HG02642 (cell line): ENCODE measurements at regions not wholly inside any gene's neighbourhood (a gene's known extent, or its start where the extent isn't known, plus 50 kb on each side); places are given as distances from the start of the nearest gene placed in this dataset.

Source experiments
- ATAC-seq: cut with Tn5 transposase; IDR thresholded peaks from one replicate; pipeline ENCODE4 v1.9.1; 2021; ENCODE audit warnings: mild to moderate bottlenecking; ENCODE audit not compliant: unreplicated experiment, poor library complexity

DNA sequence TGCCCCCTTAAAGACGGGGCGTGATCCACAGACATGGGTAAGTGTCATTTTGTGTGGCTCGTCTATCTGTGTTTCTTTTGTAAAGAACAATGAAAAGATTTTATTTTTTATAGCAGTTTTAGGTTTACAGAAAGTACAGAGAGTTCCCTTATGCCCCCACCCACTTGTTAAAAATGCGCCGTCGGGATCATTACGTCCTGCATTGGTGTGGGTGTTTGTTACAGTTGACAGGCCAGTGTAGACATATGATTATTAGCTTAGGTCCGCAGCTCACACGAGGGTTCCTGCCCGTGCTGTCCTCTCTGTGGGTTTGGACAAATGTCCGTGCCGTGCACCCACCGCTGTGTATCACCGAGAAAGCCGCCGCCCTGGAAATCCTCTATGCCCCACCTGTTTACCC lies 50.5 kb downstream of the RGS12 start:
- no peak for ATAC-seq

DNA sequence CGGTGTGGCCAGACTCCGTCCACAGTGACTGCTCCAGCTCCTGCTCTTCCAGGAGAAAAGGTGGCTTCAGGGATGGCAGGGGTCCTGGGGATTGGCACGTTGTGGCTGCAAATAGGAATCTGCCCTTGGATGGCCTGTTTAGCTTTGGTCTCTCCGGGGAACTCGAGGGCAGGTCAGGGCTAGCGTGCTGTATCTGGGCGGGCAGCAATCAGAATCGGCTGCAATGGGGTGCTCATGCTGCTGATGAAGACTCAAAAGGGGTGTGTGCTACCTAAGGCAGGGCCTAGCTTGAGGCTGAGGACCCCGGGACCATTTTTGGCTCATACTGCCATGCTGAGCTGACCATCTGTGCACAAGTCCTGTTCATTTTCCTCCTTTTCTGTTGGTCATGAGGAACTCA lies 51.3 kb downstream of the RGS12 start:
- ATAC-seq, result no peak

DNA sequence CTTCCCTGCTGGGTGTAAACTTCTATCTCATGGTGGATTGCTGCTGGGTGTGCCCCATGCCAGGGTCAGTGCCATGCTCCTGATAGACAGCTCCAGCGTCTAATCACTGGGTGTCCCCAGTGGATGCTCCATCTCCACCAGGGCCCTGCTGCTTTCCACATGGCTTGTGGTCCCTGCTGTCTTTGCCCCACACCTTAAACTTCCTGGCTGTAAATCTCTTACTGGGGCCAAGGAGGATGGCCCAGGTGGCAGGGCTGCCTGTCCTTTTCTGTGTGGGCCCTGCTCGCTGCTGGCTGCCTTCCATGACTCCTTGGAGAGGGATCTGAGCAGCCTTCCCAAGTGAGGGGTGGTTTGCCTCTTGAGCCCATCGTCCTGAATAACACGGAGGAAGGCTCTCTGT lies 51.8 kb downstream of the RGS12 start:
- no peak for ATAC-seq

DNA sequence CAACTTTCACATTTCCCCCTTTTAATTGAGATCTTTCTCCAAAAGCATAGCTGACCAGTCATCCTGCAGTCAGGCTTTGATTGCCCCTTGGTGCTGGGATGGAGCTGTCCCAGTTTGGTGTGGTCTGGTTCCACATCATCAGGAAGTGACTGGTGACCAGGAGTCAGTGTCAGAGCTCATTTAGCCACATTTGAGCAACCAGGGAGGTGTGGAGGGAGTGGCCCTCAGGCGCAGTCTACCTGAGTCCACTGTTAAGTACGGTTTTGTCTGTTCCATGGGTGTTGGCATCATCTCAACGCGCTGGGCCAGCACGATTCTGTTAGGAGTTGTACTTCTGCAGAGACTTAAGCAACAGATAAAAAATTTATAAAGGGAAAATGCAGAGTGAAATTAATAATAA lies 52.6 kb downstream of the RGS12 start:
- ATAC-seq, result no peak

DNA sequence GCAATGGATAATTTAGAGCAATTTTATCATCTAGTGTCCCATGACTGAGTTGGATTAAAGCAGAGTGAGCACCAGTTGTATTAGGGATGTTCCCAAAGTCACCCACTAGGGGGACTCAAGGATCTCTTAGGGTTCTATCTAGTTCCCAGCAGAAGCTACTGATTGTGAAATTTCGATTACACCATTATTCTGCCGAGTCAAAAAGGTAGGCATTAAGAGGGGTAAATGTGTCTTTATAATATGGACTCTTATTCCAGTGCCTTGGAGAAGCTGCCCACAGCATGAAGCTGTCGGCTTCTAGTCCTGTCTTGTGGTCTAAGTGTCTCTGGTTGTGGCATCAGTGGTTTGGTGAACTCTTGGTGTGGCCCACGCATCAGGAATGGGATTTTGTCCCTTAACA lies 53.3 kb downstream of the RGS12 start:
- ATAC-seq, result peak; percentile 74

DNA sequence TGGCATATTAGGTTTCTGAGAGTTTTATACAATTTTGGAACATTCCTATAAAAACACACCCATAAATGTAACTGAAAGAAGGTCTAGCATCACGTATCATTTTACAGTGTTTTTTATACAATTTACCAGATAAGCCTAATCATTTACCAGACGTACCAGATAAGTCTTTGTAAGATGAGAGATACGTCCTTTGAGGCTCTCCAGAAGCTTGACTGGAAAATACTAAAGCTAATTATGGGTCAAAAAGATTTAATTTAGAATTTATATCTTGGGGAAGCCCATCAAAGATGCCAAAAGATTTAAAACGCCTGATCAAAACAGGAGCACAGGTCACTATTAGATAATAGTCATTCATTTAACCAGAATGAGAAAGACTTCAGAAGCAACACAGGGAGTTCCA lies 55.0 kb downstream of the RGS12 start:
- no peak for ATAC-seq

DNA sequence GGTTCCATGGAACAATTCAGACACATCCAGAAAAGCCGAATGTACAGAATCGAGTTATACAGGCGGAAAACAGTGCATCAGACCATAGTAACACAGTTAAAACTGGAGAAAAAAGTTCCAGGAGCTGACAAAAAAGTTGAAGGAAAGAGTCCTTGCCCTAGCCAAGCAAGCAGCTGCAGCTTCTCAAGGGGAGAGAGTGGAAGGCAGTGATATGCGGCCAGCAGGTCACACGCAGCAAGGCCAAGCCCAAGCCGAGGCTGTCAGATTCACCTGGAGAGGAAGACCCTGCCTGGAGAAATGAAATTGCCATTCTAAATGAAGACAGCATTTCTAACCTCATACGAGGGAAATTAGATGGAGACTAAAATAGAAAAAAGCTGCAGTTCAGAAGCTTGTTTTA lies 55.8 kb downstream of the RGS12 start:
- no peak for ATAC-seq

DNA sequence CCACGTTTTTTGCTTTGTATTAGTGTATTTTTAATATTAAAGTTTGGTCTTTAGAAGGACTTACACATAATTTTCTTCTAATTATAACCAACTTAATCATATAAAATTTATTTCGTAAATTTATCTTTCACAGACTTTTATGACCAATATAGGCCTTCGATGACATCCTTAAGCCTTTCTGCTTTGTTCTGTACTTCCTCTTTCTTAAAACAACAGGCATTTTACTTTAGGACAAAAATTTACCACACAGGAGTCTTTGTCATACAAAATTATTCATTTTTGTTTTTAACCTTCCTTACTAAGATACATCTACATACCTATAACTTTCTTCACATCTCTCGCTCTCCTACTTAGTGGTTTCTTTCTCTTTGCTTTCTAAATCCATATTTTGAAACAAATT lies 56.3 kb downstream of the RGS12 start:
- ATAC-seq, result no peak

DNA sequence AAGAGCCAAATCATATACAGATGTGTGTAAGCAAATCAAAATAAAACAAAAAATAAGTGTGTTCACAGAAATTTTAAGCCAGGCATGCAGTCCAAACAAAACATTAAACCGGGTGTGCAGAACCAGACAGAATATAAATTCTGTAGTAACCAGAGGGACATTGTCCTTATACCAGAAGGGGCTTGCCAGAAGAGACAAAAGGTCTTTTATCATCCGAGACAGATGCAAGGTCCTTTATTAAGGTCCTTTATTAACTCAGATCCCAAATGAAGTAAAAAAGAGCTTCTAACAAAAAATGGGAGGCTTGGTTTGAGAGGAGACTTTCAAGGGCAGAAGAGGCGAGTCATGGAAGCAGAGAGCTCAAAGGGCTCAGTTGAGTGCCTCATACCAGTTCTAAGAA lies 59.2 kb downstream of the RGS12 start:
- no peak for ATAC-seq

DNA sequence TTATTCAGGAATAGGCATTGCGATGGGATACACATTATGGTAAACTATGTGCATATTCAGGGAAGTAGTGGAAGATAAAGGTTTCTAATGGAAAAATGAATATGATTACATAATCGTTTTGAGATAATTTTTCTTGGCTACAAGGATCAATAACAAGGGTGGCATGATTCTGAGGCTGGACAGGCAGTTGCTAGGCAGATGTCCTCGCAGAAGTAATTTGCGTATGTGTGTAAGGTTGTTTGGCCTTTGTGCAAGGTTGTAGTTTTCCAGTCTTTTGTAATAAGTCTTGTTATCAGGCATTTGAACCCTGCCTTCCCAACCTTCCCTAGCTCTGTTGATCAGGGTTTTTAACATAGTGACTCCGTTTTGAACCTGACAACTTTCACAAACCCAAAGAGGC lies 59.7 kb downstream of the RGS12 start:
- ATAC-seq, result no peak

DNA sequence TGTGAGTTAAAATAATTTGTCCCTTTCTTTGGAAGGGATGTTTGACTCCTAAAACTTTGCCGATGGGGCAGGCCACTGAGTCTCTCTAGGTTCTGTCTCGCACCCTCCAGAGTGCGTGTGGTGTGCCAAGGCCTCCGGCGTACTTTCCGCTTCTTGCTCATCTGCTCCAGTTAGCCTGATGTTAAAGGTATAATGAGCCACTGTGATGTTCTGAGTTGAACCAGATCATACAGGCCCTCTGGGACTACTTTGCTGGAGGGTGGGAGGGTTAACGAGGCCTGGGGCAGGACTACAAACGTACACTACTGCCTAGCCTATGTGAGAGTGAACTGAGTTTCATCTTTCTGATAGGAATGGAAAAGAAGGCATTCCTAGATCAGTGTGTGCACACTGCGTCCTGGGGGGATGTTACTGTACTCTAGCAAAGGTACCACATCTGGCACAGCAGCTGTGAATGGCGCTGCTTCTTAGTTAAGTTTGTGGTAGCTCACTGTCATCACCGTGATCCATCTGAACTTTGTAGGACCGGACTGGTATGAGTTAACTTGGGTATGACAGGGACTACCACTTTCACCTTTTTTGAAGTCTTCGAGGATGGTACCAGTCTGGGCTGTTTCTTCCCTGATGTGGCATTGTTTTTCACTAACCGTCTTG lies 60.2 kb downstream of the RGS12 start:
- no peak for ATAC-seq

DNA sequence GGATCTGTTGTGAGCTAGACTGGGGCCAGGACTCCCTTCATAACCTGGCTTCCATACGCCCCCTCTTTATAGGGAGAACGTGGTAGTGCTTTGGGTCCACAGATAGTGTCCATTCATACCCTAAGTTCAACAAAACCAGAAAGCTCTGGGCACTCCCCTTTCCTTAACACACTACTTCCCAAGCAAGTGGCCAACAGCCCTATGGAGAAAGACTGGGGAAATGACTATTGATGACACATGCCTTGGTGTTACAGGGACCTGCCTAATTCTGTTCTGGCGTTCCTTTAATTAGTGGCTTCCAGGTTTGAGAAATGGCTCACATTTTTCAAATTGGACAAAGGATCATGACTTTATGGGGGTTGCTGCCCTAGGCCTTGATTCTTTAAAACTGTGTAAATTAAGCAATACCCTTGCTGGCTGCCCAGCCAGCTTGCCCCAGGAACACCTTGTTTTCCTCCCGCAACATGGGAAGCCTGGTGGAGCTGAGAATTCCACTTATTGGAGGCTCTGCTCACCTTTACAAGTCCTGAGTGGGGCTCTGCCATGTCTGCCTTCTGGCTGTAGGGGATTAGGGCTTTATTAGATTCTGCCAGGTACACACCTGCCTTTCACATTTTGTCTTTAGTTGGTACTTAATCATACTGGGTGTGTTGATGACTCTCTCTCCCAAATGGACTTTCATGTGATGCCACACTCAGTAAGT lies 61.1 kb downstream of the RGS12 start:
- no peak for ATAC-seq

DNA sequence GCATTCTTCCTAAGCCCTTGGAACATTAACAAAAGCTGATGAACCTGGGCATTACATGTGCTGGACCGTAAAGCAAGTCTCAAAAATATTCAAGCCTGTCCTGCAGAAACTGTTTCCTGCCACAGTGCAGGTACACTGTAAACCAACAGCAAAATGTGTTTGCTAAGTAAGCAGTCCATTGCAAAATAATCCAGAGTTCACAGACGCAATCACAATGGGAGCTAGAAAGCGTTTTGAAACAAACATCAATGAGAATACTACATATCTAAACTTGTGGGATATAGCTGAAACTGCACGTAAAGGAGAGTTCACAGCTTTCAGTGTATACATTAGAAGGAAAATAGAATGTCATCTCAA lies 61.6 kb downstream of the RGS12 start:
- no peak for ATAC-seq

DNA sequence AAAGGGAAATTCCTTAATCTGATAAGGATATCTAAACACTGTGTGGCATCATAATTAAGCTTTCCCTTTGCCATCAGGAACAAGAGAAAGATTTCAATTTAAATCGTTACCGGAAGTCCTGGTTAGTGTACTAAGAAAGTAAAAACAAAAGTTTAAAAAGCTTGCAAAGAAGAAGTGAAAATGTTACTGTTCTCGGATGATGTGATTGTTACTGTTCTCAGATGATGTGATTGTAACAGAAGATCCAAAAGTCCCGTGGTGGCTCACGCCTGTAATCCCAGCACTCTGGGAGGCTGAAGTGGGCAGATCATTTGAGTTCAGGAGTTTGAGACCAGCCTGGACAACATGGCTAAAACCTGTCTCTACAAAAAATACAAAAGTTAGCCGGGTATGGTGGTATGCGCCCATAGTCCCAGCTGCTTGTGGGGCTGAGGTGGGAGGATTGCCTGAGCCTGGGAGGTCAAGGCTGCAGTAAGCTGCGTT lies 62.5 kb downstream of the RGS12 start:
- ATAC-seq, result no peak

DNA sequence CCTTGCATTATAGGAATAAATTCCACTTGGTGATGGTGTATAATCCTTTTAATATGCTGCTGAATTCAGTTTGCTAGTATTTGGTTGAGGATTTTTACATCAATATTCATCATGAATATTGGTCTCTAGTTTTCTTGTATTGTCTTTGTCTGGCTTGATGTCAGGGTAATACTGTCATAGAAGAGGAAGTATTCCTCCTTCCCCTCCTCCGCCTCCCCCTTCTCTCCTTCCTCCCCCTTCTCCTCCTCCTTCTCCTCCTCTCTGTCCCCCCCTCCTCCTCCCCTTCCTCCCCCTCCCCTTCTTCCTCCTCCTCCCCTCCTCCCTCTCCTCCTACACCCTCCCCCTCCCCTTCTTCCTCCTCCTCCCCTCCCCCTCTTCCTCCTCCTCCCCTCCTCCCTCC lies 65.8 kb downstream of the RGS12 start:
- no peak for ATAC-seq

DNA sequence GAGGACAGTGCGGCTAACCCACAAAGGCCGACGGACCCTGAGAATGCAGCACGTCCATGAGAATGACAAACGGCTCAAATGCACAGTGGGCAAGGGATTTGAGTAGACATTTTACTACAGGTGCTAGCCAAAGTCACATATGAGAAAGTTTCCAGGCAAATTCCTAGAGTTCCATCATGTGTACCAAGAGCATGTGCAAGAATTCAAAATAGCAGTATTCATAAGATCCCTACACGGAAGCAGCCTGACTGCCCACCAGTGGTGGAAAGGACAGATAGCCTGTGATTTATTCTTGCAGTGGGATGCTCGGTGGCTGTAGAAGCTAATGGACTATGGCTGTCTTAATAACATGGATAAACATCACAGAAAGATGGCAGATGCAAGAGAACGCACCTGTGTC lies 68.0 kb downstream of the RGS12 start:
- ATAC-seq, result no peak

DNA sequence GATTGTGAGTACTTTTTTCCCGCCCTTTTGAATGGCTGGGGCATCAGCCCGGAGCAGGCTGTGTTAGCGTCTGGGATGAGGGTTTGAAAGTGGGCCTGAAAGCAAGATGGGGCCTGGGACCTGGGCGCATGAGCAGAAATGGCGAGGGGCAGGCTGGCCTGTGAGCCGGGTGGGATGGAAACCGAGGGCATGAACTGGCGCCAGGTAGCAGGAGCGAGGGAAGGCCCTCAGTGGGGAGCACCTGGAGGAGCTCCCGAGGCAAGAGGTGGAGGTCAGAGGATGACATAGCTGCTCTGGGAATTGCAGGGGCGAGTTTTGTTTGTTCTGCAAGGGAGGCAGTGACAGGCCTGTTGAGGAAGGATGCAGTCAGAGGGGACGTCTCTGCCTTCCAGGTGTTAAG lies 68.6 kb downstream of the RGS12 start:
- no peak for ATAC-seq

DNA sequence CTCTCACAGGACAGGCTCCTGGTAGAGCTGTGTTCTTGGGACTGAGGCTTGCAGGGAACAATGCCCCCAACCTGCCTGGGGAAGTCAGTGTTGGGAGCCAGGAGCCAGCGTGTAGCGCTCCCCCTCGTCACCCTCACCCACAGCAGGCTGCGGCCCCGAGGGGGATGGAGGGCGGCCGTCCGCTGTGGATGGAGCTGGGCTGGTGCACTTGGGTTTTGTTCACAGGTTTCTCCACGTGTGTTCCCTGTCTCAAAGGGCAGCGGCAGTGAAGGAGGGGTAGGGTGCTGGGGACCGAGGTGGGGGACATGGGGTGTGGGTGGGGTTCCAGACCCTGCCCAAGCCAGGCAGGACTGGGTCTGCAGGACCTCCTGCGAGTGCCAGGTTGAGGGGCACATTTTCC lies 69.1 kb downstream of the RGS12 start:
- ATAC-seq, result no peak

DNA sequence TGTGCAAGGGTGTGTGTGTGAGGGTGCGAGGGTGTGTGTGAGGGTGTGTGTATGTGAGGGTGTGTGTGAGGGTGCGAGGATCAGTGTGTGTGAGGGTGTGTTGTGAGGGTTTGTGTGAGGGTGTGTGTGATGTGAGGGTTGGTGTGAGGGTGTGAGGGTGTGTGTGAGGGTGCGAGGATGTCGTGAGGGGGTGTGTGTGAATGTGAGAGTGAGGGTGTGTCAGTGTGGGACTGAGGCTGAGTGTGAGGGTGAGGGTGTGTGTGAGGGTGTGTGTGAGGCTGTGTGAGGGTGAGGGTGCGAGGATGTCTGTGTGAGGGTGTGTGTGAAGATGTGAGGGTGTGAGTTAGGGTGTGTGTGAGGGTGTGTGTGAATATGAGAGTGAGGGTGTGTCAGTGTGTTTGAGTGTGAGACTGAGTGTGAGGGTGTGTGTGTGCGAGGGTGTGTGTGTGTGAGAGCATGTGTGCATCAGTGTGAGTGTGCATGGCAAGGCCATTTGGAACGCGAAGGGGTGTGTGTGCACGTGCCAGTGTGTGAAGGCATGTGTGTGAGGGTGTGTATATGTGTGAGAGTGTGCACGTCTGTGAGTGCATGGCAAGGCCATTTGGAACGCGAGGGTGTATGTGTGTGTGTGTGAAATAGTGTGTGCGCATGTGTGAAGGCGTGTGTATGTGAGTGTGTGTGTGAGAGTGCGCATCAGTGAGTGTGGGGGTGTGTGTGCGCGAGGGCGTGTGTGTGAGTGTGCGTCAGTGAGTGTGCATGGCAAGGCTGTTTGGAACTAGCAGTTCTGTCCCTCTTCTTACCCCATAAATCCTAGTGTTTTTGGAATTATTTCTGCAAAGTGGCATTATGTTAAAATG lies 69.8 kb downstream of the RGS12 start:
- ATAC-seq, result no peak

DNA sequence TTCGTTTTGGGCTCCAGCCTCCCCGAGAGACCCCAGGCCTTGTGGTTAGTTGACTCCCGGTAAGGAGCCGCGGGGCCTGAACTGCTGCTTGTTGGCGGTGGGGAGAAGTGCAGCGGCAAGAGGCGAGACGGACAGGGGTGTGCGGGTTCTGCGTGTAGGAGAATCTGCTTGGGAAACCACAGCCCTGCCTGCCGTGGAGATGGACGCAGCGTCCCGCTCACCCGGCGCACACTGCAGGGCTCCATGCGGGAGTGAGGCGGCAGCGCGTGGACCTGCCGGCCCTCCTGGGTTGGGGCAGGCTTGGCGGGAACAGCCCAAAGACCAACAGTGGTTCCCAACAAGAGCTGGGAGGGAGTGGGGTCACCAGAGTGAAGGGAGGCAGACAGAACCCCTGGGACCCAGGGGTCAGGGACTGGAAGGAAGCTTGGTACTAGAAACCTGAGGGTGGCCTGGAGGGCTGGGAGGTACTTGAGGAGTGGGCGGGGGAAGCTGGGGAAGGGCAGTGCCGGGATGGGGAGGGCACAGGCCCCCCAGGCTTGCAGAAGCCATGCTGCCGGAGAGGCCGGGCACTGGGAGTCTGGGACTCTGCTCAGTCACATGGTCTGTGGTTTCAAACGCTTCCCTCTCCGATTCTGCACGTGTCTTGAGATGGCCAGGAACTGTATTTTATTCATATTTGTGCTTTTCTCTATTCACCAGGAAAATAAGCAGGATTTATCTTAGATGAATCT lies 70.8 kb downstream of the RGS12 start:
- no peak for ATAC-seq

DNA sequence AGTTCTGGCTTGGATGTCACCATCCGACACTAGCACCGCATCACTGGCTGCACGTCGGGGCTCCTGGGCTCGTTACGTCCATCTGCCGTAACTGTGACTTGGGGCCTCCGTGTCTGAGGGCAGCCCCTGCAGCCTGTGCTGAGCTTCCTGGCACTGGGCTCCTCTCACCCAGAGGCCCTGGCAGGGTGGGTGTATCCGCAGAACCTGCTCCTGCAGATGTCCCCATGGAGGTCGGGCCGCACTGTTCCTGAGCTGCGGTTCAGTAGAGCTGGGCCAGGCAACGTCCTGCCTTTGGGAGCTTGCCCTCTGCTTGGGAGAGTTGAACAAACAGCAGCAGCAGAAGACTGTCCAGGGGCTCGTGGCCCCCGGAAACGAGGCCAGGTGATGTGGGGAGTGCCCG lies 71.4 kb downstream of the RGS12 start:
- ATAC-seq, result no peak
